ENCODE measurements at regions not wholly inside any gene's neighbourhood (a gene's known extent, or its start where the extent isn't known, plus 50 kb on each side); places are given as distances from the start of the nearest gene placed in this dataset.

GRCh38 chr15:95987299-95987698 is 343.2 kb upstream of the NR2F2 start:
- intact Hi-C loops (cut with micrococcal nuclease; ENCODE audit: unreplicated experiment): no loop called here
- Mint-ChIP-seq H3K27me3 (ENCODE audit: unreplicated experiment) (no peaks in the 10 kb centered on the region), H3K36me3 (ENCODE audit: insufficient read depth, unreplicated experiment) (no peaks in the 10 kb centered on the region), H3K4me1 (ENCODE audit: low read depth, unreplicated experiment) (peaks cover 22% of the 10 kb centered on the region), H3K27ac (ENCODE audit: unreplicated experiment) (no peak overlapping the region), H3K4me3 (ENCODE audit: low read depth, unreplicated experiment) (no peak overlapping the region), H3K9me3 (ENCODE audit: low read depth, unreplicated experiment) (peaks cover 3% of the 10 kb centered on the region)
- TF ChIP-seq, protein P1, sequence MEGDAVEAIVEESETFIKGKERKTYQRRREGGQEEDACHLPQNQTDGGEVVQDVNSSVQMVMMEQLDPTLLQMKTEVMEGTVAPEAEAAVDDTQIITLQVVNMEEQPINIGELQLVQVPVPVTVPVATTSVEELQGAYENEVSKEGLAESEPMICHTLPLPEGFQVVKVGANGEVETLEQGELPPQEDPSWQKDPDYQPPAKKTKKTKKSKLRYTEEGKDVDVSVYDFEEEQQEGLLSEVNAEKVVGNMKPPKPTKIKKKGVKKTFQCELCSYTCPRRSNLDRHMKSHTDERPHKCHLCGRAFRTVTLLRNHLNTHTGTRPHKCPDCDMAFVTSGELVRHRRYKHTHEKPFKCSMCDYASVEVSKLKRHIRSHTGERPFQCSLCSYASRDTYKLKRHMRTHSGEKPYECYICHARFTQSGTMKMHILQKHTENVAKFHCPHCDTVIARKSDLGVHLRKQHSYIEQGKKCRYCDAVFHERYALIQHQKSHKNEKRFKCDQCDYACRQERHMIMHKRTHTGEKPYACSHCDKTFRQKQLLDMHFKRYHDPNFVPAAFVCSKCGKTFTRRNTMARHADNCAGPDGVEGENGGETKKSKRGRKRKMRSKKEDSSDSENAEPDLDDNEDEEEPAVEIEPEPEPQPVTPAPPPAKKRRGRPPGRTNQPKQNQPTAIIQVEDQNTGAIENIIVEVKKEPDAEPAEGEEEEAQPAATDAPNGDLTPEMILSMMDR (IDR thresholded peaks at IDR 0.05; ENCODE audit: unreplicated experiment): no peak
- BruUV-seq (replicated peaks): no TSS peak
- CTCF ChIA-PET: no interaction called here
- no peak for DNase-seq

GRCh38 chr15:95987886-95988573 is 342.5 kb upstream of the NR2F2 start:
- Mint-ChIP-seq H3K9me3 (ENCODE audit: low read depth, unreplicated experiment) (peaks cover 3% of the 10 kb centered on the region), H3K27ac (ENCODE audit: unreplicated experiment) (no peak overlapping the region), H3K4me3 (ENCODE audit: low read depth, unreplicated experiment) (no peak overlapping the region), H3K4me1 (ENCODE audit: low read depth, unreplicated experiment) (peaks cover 22% of the 10 kb centered on the region), H3K36me3 (ENCODE audit: insufficient read depth, unreplicated experiment) (no peaks in the 10 kb centered on the region), H3K27me3 (ENCODE audit: unreplicated experiment) (no peaks in the 10 kb centered on the region)
- no peak for DNase-seq
- intact Hi-C loops (cut with micrococcal nuclease; ENCODE audit: unreplicated experiment): no loop called here
- no TSS peak for BruUV-seq (replicated peaks)
- TF ChIP-seq, protein P1 (IDR thresholded peaks at IDR 0.05; ENCODE audit: unreplicated experiment): no peak
- CTCF ChIA-PET: interaction anchor here (0.7 kb wide), 1 partner anchor 729 kb away, joined by 4 read pairs; no protein-coding TSS in a partner anchor

GRCh38 chr15:95988574-95988887 is 342.0 kb upstream of the NR2F2 start:
- intact Hi-C loops (cut with micrococcal nuclease; ENCODE audit: unreplicated experiment): no loop called here
- H3K27me3 Mint-ChIP-seq (ENCODE audit: unreplicated experiment): no peaks in the 10 kb centered on the region
- H3K4me3 Mint-ChIP-seq (ENCODE audit: low read depth, unreplicated experiment): no peak overlapping the region
- CTCF ChIA-PET: interaction anchor here (0.7 kb wide), 1 partner anchor 729 kb away, joined by 4 read pairs; no protein-coding TSS in a partner anchor
- peaks cover 3% of the 10 kb centered on the region for H3K9me3 Mint-ChIP-seq (ENCODE audit: low read depth, unreplicated experiment)
- H3K4me1 Mint-ChIP-seq (ENCODE audit: low read depth, unreplicated experiment): peaks cover 22% of the 10 kb centered on the region
- DNase-seq: no peak
- BruUV-seq (replicated peaks): no TSS peak
- no peaks in the 10 kb centered on the region for H3K36me3 Mint-ChIP-seq (ENCODE audit: insufficient read depth, unreplicated experiment)
- TF ChIP-seq, protein P1 (IDR thresholded peaks at IDR 0.05; ENCODE audit: unreplicated experiment): no peak
- no peak overlapping the region for H3K27ac Mint-ChIP-seq (ENCODE audit: unreplicated experiment)

- no peaks in the 10 kb centered on the region for H3K9me3 Mint-ChIP-seq (ENCODE audit: low read depth, unreplicated experiment)
Observed at GRCh38 chr15:95989392-95989791, 341.1 kb upstream of the NR2F2 start.

More at GRCh38 chr15:95989392-95989791, 341.1 kb upstream of the NR2F2 start:
- intact Hi-C loops (cut with micrococcal nuclease; ENCODE audit: unreplicated experiment): no loop called here
- DNase-seq: no peak
- TF ChIP-seq, protein P1 (IDR thresholded peaks at IDR 0.05; ENCODE audit: unreplicated experiment): no peak
- no TSS peak for BruUV-seq (replicated peaks)
- H3K27me3 Mint-ChIP-seq (ENCODE audit: unreplicated experiment): no peaks in the 10 kb centered on the region
- H3K4me3 Mint-ChIP-seq (ENCODE audit: low read depth, unreplicated experiment): no peak overlapping the region
- CTCF ChIA-PET: no interaction called here
- H3K4me1 Mint-ChIP-seq (ENCODE audit: low read depth, unreplicated experiment): peaks cover 22% of the 10 kb centered on the region
- no peak overlapping the region for H3K27ac Mint-ChIP-seq (ENCODE audit: unreplicated experiment)
- H3K36me3 Mint-ChIP-seq (ENCODE audit: insufficient read depth, unreplicated experiment): no peaks in the 10 kb centered on the region

Data from Calu3 (cell line).